ENCODE measurements at regions not wholly inside any gene's neighbourhood (a gene's known extent, or its start where the extent isn't known, plus 50 kb on each side); places are given as distances from the start of the nearest gene placed in this dataset.

DNA sequence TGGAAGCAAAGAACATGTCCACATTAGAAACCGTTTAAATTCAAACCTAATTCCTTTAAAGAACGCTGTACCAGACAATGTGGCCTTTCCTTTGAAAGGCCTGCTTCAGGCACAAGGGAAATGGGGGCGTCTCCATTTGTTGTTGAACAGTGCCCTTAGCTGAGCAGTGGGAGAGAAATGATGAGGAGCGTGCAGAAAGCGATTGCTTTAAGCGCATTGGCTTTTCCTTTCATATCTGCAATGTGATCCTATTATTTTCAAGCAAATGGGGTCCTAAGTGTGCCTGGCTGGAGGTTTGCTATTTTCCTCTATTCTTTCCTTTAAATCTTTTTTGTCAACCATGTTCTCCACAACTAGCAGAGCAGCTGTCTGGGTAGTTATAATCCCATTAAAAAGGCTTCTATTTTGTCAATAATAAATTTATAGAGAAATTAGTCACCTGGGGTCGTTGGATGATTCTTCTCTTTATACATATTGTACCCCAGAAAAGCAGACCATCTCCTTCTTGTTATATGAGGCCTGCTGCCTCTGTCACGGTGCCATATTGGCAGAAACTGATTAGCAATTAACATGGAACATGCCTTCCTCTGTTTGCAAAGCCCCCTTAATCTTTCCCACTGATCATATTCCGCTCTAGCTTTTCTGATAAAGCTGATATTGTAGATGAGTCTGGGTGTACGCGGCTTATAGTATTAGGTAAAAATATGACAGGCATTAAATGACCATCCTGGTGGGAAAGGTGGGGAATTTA lies 151.1 kb upstream of the JAG1 start:
- TF ChIP-seq TCF7L2 (IDR thresholded peaks at IDR 0.05; ENCODE audit: low read depth, low read length), result no peak
- TF ChIP-seq SIN3A (IDR thresholded peaks at IDR 0.05; ENCODE audit: borderline replicate concordance, insufficient read depth, low read depth, low read length), result no peak
- TF ChIP-seq, protein P1, sequence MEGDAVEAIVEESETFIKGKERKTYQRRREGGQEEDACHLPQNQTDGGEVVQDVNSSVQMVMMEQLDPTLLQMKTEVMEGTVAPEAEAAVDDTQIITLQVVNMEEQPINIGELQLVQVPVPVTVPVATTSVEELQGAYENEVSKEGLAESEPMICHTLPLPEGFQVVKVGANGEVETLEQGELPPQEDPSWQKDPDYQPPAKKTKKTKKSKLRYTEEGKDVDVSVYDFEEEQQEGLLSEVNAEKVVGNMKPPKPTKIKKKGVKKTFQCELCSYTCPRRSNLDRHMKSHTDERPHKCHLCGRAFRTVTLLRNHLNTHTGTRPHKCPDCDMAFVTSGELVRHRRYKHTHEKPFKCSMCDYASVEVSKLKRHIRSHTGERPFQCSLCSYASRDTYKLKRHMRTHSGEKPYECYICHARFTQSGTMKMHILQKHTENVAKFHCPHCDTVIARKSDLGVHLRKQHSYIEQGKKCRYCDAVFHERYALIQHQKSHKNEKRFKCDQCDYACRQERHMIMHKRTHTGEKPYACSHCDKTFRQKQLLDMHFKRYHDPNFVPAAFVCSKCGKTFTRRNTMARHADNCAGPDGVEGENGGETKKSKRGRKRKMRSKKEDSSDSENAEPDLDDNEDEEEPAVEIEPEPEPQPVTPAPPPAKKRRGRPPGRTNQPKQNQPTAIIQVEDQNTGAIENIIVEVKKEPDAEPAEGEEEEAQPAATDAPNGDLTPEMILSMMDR (IDR thresholded peaks at IDR 0.05), result no peak
- TF ChIP-seq, protein P2, sequence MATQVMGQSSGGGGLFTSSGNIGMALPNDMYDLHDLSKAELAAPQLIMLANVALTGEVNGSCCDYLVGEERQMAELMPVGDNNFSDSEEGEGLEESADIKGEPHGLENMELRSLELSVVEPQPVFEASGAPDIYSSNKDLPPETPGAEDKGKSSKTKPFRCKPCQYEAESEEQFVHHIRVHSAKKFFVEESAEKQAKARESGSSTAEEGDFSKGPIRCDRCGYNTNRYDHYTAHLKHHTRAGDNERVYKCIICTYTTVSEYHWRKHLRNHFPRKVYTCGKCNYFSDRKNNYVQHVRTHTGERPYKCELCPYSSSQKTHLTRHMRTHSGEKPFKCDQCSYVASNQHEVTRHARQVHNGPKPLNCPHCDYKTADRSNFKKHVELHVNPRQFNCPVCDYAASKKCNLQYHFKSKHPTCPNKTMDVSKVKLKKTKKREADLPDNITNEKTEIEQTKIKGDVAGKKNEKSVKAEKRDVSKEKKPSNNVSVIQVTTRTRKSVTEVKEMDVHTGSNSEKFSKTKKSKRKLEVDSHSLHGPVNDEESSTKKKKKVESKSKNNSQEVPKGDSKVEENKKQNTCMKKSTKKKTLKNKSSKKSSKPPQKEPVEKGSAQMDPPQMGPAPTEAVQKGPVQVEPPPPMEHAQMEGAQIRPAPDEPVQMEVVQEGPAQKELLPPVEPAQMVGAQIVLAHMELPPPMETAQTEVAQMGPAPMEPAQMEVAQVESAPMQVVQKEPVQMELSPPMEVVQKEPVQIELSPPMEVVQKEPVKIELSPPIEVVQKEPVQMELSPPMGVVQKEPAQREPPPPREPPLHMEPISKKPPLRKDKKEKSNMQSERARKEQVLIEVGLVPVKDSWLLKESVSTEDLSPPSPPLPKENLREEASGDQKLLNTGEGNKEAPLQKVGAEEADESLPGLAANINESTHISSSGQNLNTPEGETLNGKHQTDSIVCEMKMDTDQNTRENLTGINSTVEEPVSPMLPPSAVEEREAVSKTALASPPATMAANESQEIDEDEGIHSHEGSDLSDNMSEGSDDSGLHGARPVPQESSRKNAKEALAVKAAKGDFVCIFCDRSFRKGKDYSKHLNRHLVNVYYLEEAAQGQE (IDR thresholded peaks at IDR 0.05; ENCODE audit: insufficient read depth in 1 of 2, low read depth in 2 of 2, low read length in 1 of 2), result no peak
- no peak for TF ChIP-seq POLR2AphosphoS5 (IDR thresholded peaks at IDR 0.05; ENCODE audit: low read depth, low read length)
- ChIA-PET POLR2A (no interaction called here), CTCF (no interaction called here)
- Histone ChIP-seq H3K27me3 (ENCODE audit: control insufficient read depth, insufficient read depth, low read length) (no peaks in the 10 kb centered on the region), H3K9me3 (ENCODE audit: control insufficient read depth, insufficient read depth, low read depth, low read length) (no peaks in the 10 kb centered on the region), H3K27ac (ENCODE audit: low read length) (no peak overlapping the region), H3K36me3 (ENCODE audit: control insufficient read depth, insufficient read depth, low read length) (no peaks in the 10 kb centered on the region), H3K4me1 (ENCODE audit: control insufficient read depth, insufficient read depth, low read length) (no peaks in the 10 kb centered on the region), H3K4me3 (ENCODE audit: low read depth in 2 of 2, low read length in 2 of 2) (no peak overlapping the region)
- no TSS peak for BruUV-seq (replicated peaks)
- no peak for DNase-seq (ENCODE audit: low read depth, low spot score)
- in situ Hi-C loops (cut with HindIII; ENCODE audit: low pct_unique_long_range_greater_than_20kb, low sequenced_read_pairs), result no loop called here
- ATAC-seq, result no peak
- intact Hi-C loops (cut with micrococcal nuclease; ENCODE audit: unreplicated experiment), result no loop called here

DNA sequence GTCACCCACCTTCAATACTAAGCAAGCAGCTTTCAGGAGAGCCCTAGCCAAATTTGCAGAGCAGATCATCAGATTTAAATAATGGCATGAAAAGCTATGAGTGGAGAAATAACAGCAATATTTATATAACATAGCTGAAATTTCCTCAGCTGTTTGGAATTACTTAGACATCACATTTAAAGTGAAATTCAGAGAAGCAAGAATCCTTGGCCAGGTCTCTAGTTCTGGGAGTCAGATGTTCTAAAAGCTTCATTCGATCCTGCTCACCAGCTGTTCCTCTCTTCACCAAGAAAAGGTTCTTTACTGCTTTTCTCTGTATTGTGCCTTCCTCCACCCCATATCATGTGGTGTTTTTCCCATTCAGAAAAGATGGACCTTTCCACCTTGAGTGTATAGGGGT lies 152.3 kb upstream of the JAG1 start:
- POLR2A ChIA-PET, result no interaction called here

More for the DNA sequence above, 152.3 kb upstream of the JAG1 start:
- in situ Hi-C loops (cut with HindIII; ENCODE audit: low pct_unique_long_range_greater_than_20kb, low sequenced_read_pairs), result no loop called here
- no peaks in the 10 kb centered on the region for H3K4me1 ChIP-seq (ENCODE audit: control insufficient read depth, insufficient read depth, low read length)
- ATAC-seq (no peak), DNase-seq (ENCODE audit: low read depth, low spot score) (no peak)
- BruUV-seq (replicated peaks), result no TSS peak
- H3K27ac ChIP-seq (ENCODE audit: low read length), result no peak overlapping the region
- H3K36me3 ChIP-seq (ENCODE audit: control insufficient read depth, insufficient read depth, low read length), result no peaks in the 10 kb centered on the region
- no peak overlapping the region for H3K4me3 ChIP-seq (ENCODE audit: low read depth in 2 of 2, low read length in 2 of 2)
- CTCF ChIA-PET, result no interaction called here
- TF ChIP-seq, protein P1 (IDR thresholded peaks at IDR 0.05), result no peak
- no peak for TF ChIP-seq TCF7L2 (IDR thresholded peaks at IDR 0.05; ENCODE audit: low read depth, low read length)
- TF ChIP-seq SIN3A (IDR thresholded peaks at IDR 0.05; ENCODE audit: borderline replicate concordance, insufficient read depth, low read depth, low read length), result no peak
- TF ChIP-seq, protein P2 (IDR thresholded peaks at IDR 0.05; ENCODE audit: insufficient read depth in 1 of 2, low read depth in 2 of 2, low read length in 1 of 2), result no peak
- TF ChIP-seq POLR2AphosphoS5 (IDR thresholded peaks at IDR 0.05; ENCODE audit: low read depth, low read length), result no peak
- intact Hi-C loops (cut with micrococcal nuclease; ENCODE audit: unreplicated experiment), result no loop called here
- no peaks in the 10 kb centered on the region for H3K27me3 ChIP-seq (ENCODE audit: control insufficient read depth, insufficient read depth, low read length)
- H3K9me3 ChIP-seq (ENCODE audit: control insufficient read depth, insufficient read depth, low read depth, low read length), result no peaks in the 10 kb centered on the region

Measured in Panc1 (cell line).